ENCODE measurements at regions not wholly inside any gene's neighbourhood (a gene's known extent, or its start where the extent isn't known, plus 50 kb on each side); places are given as distances from the start of the nearest gene placed in this dataset.

GRCh38 chr10:36720895-36721294 lies 404.5 kb upstream of the ANKRD30A start:
- no peak for TF ChIP-seq CTCF (IDR thresholded peaks at IDR 0.05)

DNA sequence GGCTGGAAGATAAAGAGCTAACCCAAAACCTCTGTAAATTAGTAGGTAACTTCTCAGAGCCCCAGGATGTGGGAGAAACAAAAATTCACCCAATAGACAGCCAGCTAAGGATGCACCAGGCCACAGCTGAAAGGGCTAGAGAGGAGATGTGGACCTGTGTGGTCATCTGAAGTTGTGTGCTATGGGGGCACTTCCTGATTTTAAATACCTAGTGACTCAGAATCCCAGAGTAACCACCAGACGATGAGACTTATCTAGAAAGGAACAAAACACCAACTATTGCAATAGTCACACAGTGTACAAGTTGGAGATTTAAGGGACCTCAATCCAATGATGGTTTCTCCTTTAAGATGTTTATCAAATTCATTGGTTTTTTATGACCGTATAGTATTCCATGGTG lies 408.3 kb upstream of the ANKRD30A start:
- Mint-ChIP-seq H3K4me3 (ENCODE audit: unreplicated experiment) (no peak overlapping the region), H3K4me1 (ENCODE audit: low read depth) (peaks cover 17% of the 10 kb centered on the region), H3K36me3 (ENCODE audit: low read depth) (no peaks in the 10 kb centered on the region), H3K9me3 (ENCODE audit: low read depth) (peaks cover 5% of the 10 kb centered on the region), H3K27ac (ENCODE audit: unreplicated experiment) (no peak overlapping the region), H3K27me3 (ENCODE audit: low read depth) (no peaks in the 10 kb centered on the region)
- no peak for DNase-seq (ENCODE audit: low spot score)
- no peak for TF ChIP-seq CTCF (IDR thresholded peaks at IDR 0.05)

More at GRCh38 chr10:36720895-36721294, 404.5 kb upstream of the ANKRD30A start:
- H3K4me1 Mint-ChIP-seq (ENCODE audit: low read depth) = peaks cover 38% of the 10 kb centered on the region
- no peak for DNase-seq (ENCODE audit: low spot score)
- H3K36me3 Mint-ChIP-seq (ENCODE audit: low read depth) = no peaks in the 10 kb centered on the region
- H3K9me3 Mint-ChIP-seq (ENCODE audit: low read depth) = peaks cover 5% of the 10 kb centered on the region
- no peak overlapping the region for H3K27ac Mint-ChIP-seq (ENCODE audit: unreplicated experiment)
- H3K27me3 Mint-ChIP-seq (ENCODE audit: low read depth) = no peaks in the 10 kb centered on the region
- H3K4me3 Mint-ChIP-seq (ENCODE audit: unreplicated experiment) = no peak overlapping the region

GRCh38 chr10:36716291-36716690 lies 409.1 kb upstream of the ANKRD30A start:
- Mint-ChIP-seq H3K27me3 (ENCODE audit: low read depth) (no peaks in the 10 kb centered on the region), H3K27ac (ENCODE audit: unreplicated experiment) (no peak overlapping the region), H3K9me3 (ENCODE audit: low read depth) (peaks cover 5% of the 10 kb centered on the region), H3K36me3 (ENCODE audit: low read depth) (no peaks in the 10 kb centered on the region), H3K4me3 (ENCODE audit: unreplicated experiment) (no peak overlapping the region), H3K4me1 (ENCODE audit: low read depth) (peaks cover 9% of the 10 kb centered on the region)
- TF ChIP-seq CTCF (IDR thresholded peaks at IDR 0.05) = no peak
- no peak for DNase-seq (ENCODE audit: low spot score)

- no peaks in the 10 kb centered on the region for H3K27me3 Mint-ChIP-seq (ENCODE audit: low read depth)
- no peaks in the 10 kb centered on the region for H3K36me3 Mint-ChIP-seq (ENCODE audit: low read depth)
- TF ChIP-seq CTCF (IDR thresholded peaks at IDR 0.05) = no peak
Measured at GRCh38 chr10:36712695-36713094, 412.7 kb upstream of the ANKRD30A start.

DNA sequence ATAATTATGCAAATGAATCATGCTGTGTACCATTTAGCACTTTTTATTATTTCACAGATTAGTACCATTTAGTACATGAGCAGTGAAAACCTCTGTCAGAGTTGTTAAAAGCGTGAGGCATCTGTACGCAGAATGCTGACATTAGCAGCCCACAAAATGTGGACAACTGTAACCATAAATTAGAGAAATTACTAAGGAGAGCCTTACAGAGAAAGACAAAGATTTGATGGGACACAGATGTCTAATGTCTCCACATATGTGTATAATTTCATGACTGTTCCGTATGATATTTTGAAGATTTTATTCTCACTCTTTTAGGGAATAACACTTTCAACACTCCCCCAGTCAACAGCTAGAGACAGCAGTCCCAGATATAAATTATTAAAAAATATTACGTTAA lies 414.0 kb upstream of the ANKRD30A start:
- Mint-ChIP-seq H3K4me3 (ENCODE audit: unreplicated experiment) (no peak overlapping the region), H3K27me3 (ENCODE audit: low read depth) (no peaks in the 10 kb centered on the region), H3K9me3 (ENCODE audit: low read depth) (no peaks in the 10 kb centered on the region), H3K27ac (ENCODE audit: unreplicated experiment) (no peak overlapping the region), H3K36me3 (ENCODE audit: low read depth) (no peaks in the 10 kb centered on the region), H3K4me1 (ENCODE audit: low read depth) (no peaks in the 10 kb centered on the region)
- no peak for TF ChIP-seq CTCF (IDR thresholded peaks at IDR 0.05)
- no peak for DNase-seq (ENCODE audit: low spot score)

More at GRCh38 chr10:36712695-36713094, 412.7 kb upstream of the ANKRD30A start:
- H3K4me3 Mint-ChIP-seq (ENCODE audit: unreplicated experiment) = no peak overlapping the region
- H3K4me1 Mint-ChIP-seq (ENCODE audit: low read depth) = no peaks in the 10 kb centered on the region
- H3K9me3 Mint-ChIP-seq (ENCODE audit: low read depth) = no peaks in the 10 kb centered on the region
- no peak for DNase-seq (ENCODE audit: low spot score)
- no peak overlapping the region for H3K27ac Mint-ChIP-seq (ENCODE audit: unreplicated experiment)

Measured in chondrocyte (in vitro differentiated cells).